ENCODE measurements at regions not wholly inside any gene's neighbourhood (a gene's known extent, or its start where the extent isn't known, plus 50 kb on each side); places are given as distances from the start of the nearest gene placed in this dataset.
"Not testable (repeated sequence)": the region's sequence is repeated elsewhere in the genome, so short reads cannot be mapped to it uniquely, and the experiment has no call there.

GRCh38 chr4:54395013-54395527 lies 166.0 kb downstream of the PDGFRA start:
- Mint-ChIP-seq H3K9me3 (peaks cover 6% of the 10 kb centered on the region), H3K4me3 (no peak overlapping the region), H3K27me3 (peaks cover 7% of the 10 kb centered on the region), H3K27ac (no peak overlapping the region), H3K36me3 (no peaks in the 10 kb centered on the region), H3K4me1 (ENCODE audit: unreplicated experiment) (no peaks in the 10 kb centered on the region)
- DNase-seq (ENCODE audit: extremely low spot score, unreplicated experiment) = no peak
- TF ChIP-seq CTCF (conservative IDR thresholded peaks at IDR 0.05) = no peak

GRCh38 chr4:54400188-54400587 lies 171.1 kb downstream of the PDGFRA start:
- H3K27ac Mint-ChIP-seq = no peak overlapping the region
- no peak for DNase-seq (ENCODE audit: extremely low spot score, unreplicated experiment)

GRCh38 chr4:54400802-54401201 lies 171.7 kb downstream of the PDGFRA start:
- DNase-seq (ENCODE audit: extremely low spot score, unreplicated experiment) = no peak
- Mint-ChIP-seq H3K4me3 (no peak overlapping the region), H3K4me1 (ENCODE audit: unreplicated experiment) (no peaks in the 10 kb centered on the region), H3K27me3 (no peaks in the 10 kb centered on the region), H3K9me3 (no peaks in the 10 kb centered on the region), H3K27ac (no peak overlapping the region), H3K36me3 (no peaks in the 10 kb centered on the region)
- TF ChIP-seq CTCF (conservative IDR thresholded peaks at IDR 0.05) = no peak

More at GRCh38 chr4:54400188-54400587, 171.1 kb downstream of the PDGFRA start:
- Mint-ChIP-seq H3K27me3 (no peaks in the 10 kb centered on the region), H3K36me3 (no peaks in the 10 kb centered on the region), H3K4me3 (no peak overlapping the region), H3K9me3 (no peaks in the 10 kb centered on the region), H3K4me1 (ENCODE audit: unreplicated experiment) (no peaks in the 10 kb centered on the region)
- TF ChIP-seq CTCF (conservative IDR thresholded peaks at IDR 0.05) = no peak

- TF ChIP-seq CTCF (conservative IDR thresholded peaks at IDR 0.05) = no peak
- H3K27ac Mint-ChIP-seq = no peak overlapping the region
- no peaks in the 10 kb centered on the region for H3K27me3 Mint-ChIP-seq
- DNase-seq (ENCODE audit: extremely low spot score, unreplicated experiment) = no peak
- H3K36me3 Mint-ChIP-seq = no peaks in the 10 kb centered on the region
- H3K9me3 Mint-ChIP-seq = no peaks in the 10 kb centered on the region
- H3K4me1 Mint-ChIP-seq (ENCODE audit: unreplicated experiment) = no peaks in the 10 kb centered on the region
- no peak overlapping the region for H3K4me3 Mint-ChIP-seq
Measured at GRCh38 chr4:54402880-54403480, 173.9 kb downstream of the PDGFRA start.

GRCh38 chr4:54403700-54404453 lies 174.8 kb downstream of the PDGFRA start:
- TF ChIP-seq CTCF (conservative IDR thresholded peaks at IDR 0.05) = no peak
- Mint-ChIP-seq H3K27ac (no peak overlapping the region), H3K9me3 (no peaks in the 10 kb centered on the region), H3K4me3 (no peak overlapping the region), H3K36me3 (no peaks in the 10 kb centered on the region), H3K27me3 (no peaks in the 10 kb centered on the region), H3K4me1 (ENCODE audit: unreplicated experiment) (no peaks in the 10 kb centered on the region)
- DNase-seq (ENCODE audit: extremely low spot score, unreplicated experiment) = no peak

DNA sequence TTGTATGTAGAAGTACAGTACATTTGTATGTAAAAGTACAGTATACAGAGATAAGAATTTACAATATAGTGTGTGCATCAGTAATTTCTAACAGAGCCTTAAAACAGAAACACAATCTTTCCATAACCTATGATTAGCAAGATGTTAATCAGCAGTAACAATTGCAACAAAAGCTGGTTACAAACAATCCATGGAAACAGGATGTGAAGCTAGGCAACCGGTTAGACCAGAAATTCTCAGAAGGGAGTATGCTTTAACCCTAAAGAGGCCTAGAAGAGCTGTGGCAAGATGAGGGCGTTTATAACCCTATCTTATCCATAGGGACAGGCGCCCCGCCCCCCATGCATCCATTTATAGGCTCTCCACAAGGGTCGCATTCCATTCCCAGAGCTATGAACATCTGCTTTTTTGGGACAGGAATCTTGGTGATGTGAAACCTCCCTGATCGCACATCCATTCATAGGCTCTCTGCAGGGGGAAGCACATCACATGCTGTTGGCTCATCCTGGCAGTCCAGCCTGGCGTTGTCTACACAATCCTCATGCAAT lies 180.3 kb downstream of the PDGFRA start:
- H3K27me3 Mint-ChIP-seq; H3K4me1 Mint-ChIP-seq (ENCODE audit: unreplicated experiment); DNase-seq (ENCODE audit: extremely low spot score, unreplicated experiment); H3K36me3 Mint-ChIP-seq; H3K9me3 Mint-ChIP-seq; H3K4me3 Mint-ChIP-seq; H3K27ac Mint-ChIP-seq: not testable (repeated sequence)

Measured in type B pancreatic cell (in vitro differentiated cells).